GM18517 (cell line): ENCODE measurements at regions not wholly inside any gene's neighbourhood (a gene's known extent, or its start where the extent isn't known, plus 50 kb on each side); places are given as distances from the start of the nearest gene placed in this dataset.
"Not testable (repeated sequence)": the region's sequence is repeated elsewhere in the genome, so short reads cannot be mapped to it uniquely, and the experiment has no call there.

Experiments used
- ATAC-seq: cut with Tn5 transposase; IDR thresholded peaks from one replicate; pipeline ENCODE4 v1.9.1; 2021; ENCODE audit warnings: mild to moderate bottlenecking, moderate library complexity; ENCODE audit not compliant: unreplicated experiment

DNA sequence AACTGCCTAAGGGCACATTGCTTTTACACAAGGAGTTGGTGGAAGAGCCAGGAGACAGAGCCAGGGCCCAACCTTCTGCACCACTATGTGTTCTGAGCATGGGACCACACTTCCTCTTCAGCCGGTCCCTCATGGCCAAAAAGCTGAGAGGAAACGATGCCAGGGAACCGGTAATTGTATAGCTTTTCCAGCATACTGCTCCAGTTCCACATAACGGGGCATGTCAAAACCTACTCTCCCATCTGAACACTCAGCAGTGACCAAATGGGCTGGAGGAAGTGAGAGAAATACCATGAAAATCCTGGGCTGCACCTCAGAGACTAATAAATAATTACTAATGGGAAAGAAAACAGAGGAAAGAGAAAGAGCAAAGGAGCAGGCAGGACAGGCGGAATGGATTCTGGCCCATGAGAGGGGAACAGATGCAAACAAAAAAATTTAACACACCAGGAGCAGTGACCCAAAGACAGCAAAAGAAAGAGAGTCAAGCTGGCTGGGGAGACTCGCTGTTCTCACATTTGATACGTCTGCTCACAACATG, 52.0 kb upstream of the BMP2 start:
- no peak for ATAC-seq

DNA sequence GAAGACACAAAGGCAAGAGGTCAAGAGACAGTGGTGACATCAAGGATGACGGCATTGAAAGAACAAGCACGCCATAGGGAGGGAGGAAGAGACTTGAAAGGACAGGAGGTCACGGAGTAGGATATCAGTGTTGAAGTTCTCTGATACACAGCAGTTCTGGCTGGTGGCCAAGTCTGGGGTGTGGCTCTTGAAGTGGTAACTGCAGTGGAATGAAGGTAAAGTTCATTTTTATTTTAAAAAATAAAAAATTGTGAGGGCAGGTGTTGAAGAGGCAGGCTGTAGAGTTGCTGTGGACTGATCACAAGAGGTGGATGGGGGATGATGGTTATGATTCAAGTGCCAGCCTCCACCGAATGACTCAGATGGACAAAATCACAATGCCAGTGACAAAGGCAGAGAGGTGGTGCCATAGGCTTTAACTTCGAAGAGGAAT, 53.2 kb upstream of the BMP2 start:
- no peak for ATAC-seq

DNA sequence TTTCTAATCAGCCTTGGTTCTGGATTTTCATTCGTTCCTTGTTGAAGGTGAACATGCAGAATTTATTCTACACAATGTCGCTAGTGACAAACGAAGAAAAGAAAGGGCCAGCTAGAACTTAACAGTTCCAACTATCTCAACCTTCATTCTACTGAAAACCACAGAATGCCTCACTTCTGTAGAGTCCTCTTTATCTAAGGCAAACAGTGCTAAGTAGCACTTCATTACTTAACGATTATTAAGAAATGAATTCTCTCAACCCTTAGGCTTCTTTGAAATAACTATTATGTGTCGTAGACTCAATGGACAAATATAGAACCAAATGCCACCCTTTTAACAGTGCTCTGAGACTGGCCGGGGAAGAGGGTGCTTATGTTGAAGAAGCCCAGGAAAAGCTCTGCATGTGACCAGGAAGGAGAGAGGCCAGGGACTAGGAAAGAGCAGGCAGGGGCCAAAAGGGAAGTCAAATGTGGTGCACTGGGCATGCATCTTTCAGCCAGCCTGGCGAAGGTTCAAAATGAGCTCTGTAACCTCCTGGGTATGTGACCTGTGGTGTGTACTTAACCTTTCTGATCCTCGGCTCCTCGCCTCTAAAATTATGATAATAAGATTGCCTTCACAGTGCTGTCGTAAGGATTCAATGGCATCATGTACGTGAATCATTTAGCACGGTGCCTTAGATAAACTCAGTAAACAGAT, 55.4 kb upstream of the BMP2 start:
- no peak for ATAC-seq

DNA sequence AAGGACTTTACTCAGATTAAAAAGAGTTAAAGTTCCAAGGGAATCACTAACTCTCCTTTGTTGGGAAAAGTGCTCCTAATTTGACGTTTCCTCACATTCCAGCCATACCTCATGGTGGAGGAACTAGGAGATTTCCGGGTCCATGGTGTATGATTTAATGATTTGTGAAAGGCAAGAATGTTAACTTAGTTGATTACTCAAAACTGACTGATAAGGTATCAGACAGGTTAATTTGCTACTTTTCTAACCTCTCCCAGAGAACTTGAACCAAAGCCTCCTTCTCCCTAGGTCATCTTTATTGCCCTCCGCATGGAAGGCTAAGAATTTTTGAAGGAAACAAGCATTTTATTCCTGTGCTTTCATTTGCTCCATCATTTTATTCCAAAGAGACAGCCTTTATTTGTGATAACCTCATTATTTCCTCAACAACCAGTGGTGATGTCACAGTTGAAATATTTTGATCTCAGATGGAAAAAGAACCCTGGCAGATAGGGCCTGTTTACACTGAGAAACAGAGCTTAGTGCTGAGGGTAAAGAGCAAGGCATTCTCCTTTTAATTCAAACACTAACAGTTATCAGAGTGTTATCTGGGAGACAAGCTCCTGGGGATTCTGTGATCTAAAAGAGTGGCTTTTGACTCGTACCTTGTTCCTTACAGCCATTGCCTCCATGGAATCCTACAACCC, 57.4 kb upstream of the BMP2 start:
- ATAC-seq: no peak

DNA sequence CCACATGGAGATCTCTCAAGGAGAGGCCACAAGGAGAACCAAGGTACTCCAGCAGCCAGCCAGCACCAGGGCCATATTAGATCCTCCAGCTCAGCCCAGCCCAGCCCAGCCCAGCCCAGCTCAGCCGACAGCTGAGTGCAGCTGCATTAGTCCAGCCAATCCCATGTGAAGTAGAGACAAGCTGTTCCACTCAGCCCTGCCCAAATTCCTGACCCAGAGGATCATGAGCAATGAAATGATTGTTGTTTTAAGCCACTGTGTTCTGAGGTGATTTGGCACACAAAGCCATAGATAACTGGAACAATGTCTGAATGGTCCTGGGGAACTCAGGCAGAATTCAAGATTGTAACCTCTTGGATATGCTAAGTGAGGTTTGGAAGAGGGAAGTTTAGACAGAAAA, 59.5 kb upstream of the BMP2 start:
- ATAC-seq: no peak

DNA sequence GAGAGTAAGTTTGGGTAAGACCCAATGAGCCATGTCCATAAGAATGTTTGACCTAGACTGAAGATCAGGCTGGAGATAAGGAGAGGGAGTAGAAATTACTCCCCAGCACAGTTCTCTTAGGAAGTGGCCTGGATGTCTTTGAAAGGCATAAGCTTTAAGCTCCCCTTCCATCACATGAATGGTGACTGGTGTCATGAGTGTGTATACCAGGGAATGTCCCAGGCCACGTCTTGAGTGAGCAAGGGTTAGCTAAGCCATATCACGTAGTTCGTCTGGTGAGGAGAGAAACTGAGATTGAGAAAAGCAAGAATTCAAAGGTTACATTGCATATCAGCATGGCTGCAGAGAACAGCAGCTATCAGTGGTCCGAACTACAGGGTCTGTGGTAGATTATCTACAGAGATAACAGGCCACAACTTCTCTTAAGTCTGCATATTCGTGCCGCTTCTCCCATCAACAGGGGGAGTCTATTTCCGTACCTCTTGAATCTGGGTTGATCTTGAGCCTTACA, 60.1 kb upstream of the BMP2 start:
- ATAC-seq: no peak

DNA sequence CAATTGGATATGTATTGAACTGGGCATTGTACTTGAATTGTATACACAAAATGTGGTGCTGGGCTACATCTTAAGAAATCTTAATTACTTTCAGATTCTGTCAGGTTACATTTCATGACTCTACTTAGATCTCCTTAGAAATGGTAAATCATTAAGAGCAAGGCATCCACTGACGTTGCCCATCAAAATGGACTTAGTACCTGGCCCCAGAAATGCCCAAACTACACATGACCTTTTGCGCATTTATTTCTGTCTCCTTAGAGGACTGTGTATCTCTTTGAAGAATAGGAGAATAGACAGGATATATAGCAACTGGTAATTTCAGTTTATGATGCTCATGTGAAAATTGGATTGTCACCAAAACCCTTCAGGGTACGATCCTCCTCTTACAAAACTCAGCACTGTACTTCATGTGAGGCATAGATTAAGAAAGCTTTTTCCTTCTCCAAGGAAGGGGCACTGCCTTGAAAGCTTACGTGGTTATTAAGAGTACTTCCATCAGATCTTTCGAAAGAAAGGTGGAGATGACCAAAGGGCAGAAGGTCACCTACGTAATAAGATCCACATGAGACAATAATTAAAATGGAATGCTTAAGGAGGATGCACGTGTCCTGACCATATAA, 61.4 kb upstream of the BMP2 start:
- ATAC-seq: no peak

DNA sequence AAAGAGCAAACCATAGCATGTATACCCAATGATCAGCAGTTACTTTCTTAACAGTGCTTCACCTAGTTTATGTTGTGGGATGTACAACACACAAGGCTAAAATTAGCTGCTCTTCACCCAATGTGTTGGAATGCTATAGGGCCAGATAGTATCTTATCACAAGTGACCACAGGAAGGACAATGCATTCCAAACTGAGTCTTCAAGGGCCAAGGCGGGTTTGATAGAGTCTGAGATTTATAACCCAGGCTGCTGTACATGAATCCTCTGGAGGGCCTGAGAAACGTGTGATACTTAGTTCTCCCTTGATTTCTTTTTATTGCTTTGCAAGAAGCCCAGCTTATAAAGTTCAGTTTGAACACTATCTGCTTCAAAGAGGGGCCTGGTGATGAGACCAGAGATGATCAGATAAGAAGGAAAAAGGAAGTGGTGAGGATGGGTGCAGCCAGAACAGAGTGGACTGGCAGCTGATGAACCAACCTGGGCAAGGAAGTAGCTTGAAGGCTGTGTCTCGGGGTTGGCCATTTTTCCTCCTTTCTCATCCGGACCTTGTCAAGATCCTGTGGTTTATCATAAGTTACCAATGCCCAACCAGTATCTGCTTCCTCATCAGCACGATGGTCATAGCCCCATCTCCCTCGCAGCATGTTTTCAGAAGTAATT, 62.2 kb upstream of the BMP2 start:
- no peak for ATAC-seq

DNA sequence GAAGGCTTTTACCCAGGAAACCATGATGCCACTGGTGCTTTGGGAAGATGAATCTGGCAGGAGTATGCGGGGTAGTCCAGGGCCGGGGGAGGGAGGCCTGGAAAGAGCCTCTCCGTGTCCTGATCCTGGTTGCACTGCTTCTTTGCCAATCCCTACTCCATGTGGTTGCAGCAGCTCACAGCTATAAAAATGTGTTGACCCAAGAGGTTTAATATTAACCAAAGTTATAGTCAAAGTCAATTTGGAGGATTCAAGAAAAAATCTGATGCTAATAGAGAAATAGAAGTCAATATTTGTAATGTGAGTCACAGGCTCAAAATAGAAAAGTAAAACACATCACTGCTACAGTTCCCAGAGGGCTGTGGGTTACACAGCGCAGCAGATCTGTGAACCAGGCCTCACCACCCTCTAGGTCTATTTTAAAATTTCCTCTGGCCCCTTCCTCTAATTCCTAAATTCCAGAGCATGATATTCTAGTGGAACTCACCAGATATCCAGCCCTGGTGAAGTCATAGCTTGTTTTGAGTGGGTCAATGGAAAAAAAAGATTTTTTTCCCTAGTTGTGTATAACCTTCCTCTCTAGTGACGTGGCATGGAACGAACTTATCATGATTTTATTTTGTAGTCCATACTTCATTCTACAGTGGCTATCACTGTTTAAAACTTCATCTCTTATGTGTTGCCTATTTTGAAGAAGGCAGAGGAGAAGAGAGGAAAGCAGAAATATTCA, 63.2 kb upstream of the BMP2 start:
- ATAC-seq: no peak

DNA sequence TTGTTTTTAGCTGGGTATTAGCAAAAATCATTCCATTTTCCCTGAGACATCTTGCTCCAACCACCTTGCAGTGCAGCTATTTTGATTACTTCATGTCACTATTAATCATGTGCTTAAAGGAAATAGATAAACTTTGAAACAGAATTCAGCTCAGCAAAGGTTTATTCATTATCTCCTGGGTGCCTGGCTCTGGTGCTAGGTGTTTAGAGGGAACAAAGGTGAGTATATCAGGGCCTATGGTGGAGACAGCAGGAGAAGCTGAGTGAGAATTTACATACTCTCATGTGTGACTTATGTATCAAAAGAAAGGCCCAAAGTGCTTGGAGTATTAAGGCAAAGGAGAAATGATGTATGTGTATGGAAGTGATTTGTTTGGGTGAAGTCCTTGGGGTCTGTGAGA, 63.8 kb upstream of the BMP2 start:
- no peak for ATAC-seq

DNA sequence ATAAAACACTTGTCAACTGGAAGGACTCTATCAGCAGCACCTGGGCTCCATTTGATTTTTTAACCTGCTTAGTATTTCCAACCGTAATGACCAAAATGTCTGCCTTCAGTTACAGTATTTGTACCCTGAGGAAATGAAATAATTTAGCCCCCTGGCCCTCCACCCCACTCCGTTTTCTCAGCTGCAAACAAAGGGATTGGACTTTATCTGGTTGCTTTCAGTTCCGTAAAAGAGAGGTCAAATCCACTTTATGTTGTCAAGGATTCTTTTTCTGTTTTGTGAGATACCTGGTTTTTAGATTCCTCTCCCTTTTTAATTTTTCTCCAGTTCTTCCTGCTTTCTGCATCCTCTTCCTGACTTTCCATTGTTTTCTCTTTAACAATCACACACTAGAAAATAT, 64.4 kb upstream of the BMP2 start:
- ATAC-seq: no peak

DNA sequence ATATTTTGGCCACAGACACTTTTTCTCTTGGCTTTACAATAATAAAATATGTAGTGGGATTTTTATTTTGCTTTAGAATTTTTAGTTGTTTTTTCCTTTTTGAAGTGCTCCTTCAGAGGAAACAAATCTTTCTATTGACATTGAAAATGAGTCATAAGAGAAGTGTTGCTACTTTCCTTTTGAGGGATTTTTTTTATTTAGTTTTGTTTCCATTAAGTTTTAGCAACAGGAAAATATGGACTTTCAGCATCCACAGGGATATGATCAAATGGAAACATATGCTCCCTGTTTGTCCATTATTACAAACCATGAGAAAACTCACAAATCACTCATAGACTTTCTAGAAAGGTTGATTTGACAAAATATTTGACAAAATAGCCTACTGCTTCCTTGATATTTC, 65.3 kb upstream of the BMP2 start:
- ATAC-seq: no peak

DNA sequence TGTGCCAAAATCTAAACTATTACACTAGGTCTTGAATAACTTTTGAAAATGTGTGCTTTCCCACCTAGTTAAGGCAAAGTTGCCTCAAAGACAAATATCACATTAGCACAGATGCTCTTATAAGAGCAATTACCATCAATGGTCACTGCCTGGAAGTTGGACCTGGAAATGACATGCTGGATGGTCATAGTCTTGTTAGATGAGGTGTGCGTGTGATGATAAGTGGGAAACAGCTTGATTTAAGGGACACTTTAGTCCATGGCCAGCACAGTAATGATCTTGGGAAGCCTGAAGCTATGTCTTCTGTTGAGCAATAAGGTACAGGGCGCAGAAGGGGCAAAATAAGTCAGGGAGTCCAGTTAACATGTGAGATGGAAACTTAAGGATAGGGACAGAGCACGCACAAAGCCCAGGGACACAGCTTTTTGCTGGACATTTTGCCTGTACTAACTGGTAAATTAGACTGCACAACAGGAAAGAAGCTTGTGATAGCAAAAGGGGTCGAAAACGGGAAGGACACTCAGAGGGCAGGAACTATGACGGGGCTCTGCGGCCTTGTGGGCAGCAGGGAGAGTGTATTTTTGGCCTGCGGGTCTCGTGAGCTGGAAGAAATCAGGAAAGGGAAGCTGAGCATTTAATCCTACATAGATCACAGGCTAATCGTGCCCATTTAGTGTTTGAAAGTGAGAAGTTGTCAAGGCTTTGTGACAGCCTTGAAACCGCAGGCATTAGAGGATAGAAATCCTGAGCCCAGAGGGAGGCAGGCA, 66.7 kb upstream of the BMP2 start:
- no peak for ATAC-seq

DNA sequence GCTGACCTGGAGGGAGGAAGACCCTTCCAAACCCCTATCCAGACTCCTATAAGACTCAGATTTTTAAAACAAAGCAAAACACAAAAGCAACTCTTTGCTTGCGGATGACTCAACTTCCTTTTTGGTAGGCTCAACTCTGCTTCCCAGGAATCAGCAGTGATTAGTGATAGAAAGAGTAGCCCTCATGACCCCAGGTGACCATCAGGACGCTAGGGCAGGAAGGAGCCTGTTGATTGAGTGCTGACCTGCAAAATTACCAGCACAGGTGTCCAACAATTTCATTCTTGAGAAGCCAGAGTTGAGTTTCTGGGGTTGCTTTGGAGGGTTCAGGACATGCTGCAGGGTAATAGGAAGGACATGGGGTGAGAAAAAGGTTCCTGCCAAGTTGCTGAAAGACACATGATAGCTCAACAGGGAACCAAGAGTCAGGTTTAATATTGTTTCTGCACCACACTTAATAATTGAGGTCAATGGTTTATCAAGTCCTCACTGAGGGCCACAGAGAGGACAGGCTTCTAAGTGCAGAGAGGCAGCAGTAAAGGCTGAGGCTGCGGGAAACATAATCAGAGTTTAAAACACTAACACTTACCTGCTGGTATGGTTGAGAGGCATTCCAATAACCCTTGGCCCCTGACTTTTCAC, 67.4 kb upstream of the BMP2 start:
- ATAC-seq: no peak

DNA sequence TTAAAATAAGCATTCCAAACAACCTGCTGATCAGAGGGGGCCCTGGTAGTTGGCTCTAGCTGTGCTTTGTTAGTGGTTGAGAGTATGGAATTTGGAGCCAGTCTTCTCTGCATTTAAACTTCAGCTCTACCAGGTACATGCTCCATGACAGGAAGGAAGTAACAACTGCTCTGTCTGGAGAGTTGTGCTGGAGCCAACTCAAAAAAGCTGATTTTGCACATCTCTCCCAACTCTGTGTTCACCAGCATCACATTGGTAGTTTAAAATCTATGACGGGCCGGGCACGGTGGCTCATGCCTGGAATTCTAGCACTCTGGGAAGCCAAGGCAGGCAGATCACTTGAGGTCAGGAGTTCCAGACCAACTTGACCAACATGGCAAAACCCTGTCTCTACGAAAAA, 68.8 kb upstream of the BMP2 start:
- ATAC-seq: no peak

DNA sequence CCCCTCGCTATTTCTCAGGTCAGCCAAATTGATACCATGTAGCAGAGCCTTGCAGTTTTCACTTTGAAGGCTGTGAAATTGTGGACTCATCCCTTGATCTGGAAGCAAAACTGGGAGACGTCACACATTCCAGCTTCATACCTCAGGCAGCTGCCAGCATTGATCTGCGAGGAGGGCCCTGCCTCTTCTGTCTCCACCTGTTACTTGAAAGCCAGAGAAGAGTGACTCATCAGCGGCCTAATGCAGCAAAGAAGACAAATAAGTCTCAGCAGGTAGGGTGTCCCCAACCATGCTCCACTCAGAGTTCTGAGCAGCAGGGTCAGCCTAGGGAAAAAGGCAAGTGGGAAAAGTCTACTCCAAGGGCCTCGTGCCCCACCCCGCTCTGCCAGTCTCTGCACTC, 69.4 kb upstream of the BMP2 start:
- ATAC-seq: no peak

DNA sequence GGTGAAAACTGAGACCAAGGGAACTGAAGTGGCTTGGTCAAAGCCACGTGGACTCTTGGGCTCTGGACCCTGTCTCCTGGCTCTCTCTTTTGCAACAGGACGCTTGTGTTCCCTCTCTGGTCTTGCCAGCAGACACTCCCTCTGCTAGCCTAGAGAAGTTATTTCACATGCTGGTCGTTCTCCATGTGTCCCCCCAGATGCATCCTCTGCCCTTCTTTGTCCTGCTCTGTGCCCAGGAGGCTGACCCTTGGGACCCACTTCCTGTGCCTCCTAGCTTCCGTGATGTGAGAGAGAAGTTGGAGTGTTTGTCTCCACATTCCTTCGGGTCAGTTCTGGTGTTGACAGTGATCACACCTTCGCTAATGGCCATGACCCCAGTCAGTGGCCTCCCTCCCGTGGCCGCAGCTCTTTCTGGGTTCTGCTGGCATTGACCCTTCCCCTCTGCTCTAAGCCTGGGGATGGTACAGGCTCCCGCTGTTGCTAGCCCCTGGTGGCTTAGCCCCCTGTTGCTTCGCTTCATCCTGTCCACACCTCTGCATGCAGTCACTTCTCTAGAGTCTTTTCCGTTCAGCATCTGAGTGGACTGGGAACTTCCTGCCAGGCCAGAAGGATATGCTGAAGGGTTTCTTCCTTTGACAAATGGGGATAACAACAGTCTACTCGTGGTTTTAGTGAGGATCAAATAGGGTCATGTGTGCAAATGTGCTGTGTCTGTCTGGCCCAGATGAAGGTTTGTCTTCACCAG, 70.1 kb upstream of the BMP2 start:
- no peak for ATAC-seq

DNA sequence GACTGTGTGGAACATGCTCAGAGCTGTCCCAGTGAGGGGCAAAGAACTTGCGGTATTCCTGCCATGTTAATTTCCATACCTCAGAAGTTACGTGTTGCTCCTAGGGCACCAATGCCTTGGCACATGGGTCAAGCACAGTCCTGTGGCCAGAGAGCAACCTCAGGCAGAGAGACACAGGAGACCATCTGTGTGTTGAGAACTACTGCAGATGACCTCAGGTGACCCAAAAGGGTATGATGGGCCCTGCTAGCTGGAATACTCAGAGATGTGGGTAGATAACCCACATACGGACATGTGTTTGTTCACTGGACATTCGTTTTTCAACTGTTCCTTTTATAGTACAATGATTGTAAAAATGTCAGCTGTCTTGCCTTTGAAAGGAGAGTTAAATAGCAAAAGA, 71.5 kb upstream of the BMP2 start:
- ATAC-seq: no peak

DNA sequence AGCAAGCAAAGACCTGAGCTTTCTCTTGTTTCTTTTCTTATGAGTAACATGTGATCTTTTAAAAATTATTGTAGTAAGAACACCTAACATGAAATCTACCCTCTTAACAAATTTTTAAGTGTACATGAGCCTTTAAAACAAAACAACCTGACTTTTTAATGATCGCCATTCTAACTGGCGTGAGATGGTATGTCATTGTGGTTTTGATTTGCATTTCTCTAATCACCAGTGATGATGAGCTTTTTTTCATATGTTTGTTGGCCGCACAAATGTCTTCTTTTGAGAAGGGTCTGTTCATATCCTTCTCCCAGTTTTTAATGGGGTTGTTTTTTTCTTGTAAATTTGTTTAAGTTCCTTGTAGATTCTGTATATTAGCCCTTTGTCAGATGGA, 73.7 kb upstream of the BMP2 start:
- not testable (repeated sequence) for ATAC-seq
